ENCODE measurements at regions not wholly inside any gene's neighbourhood (a gene's known extent, or its start where the extent isn't known, plus 50 kb on each side); places are given as distances from the start of the nearest gene placed in this dataset.

- ATAC-seq (ENCODE audit: low read depth), result no peak
- Mint-ChIP-seq H3K36me3 (ENCODE audit: low read depth) (no peaks in the 10 kb centered on the region), H3K27ac (no peak overlapping the region), H3K4me3 (no peak overlapping the region), H3K27me3 (peaks cover 18% of the 10 kb centered on the region), H3K4me1 (no peaks in the 10 kb centered on the region), H3K9me3 (no peaks in the 10 kb centered on the region)
- intact Hi-C loops (cut with micrococcal nuclease), result no loop called here
- TF ChIP-seq CTCF (IDR thresholded peaks at IDR 0.05), result no peak
- no peak for DNase-seq
- POLR2A ChIA-PET, result no interaction called here
- CTCF ChIA-PET, result no interaction called here
Observed at GRCh38 chr7:27386581-27386980, 144.0 kb downstream of the EVX1 start.

- DNase-seq (no peak), ATAC-seq (ENCODE audit: low read depth) (no peak)
- H3K4me1 Mint-ChIP-seq, result no peaks in the 10 kb centered on the region
- H3K9me3 Mint-ChIP-seq, result no peaks in the 10 kb centered on the region
- H3K4me3 Mint-ChIP-seq, result no peak overlapping the region
- no peaks in the 10 kb centered on the region for H3K36me3 Mint-ChIP-seq (ENCODE audit: low read depth)
- no peak for TF ChIP-seq CTCF (IDR thresholded peaks at IDR 0.05)
- H3K27ac Mint-ChIP-seq, result no peak overlapping the region
- POLR2A ChIA-PET, result no interaction called here
- intact Hi-C loops (cut with micrococcal nuclease), result no loop called here
- peaks cover 18% of the 10 kb centered on the region for H3K27me3 Mint-ChIP-seq
- CTCF ChIA-PET, result no interaction called here
Observed at GRCh38 chr7:27387864-27388263, 145.3 kb downstream of the EVX1 start.

GRCh38 chr7:27388561-27388960, 146.0 kb downstream of the EVX1 start:
- Mint-ChIP-seq H3K27me3 (peaks cover 18% of the 10 kb centered on the region), H3K9me3 (no peaks in the 10 kb centered on the region), H3K4me3 (no peak overlapping the region), H3K36me3 (ENCODE audit: low read depth) (no peaks in the 10 kb centered on the region), H3K27ac (no peak overlapping the region), H3K4me1 (no peaks in the 10 kb centered on the region)
- CTCF ChIA-PET, result no interaction called here
- intact Hi-C loops (cut with micrococcal nuclease), result no loop called here
- TF ChIP-seq CTCF (IDR thresholded peaks at IDR 0.05), result no peak
- ATAC-seq (ENCODE audit: low read depth), result no peak
- no peak for DNase-seq
- POLR2A ChIA-PET, result no interaction called here

- Mint-ChIP-seq H3K27ac (no peak overlapping the region), H3K4me1 (no peaks in the 10 kb centered on the region), H3K9me3 (no peaks in the 10 kb centered on the region), H3K27me3 (peaks cover 23% of the 10 kb centered on the region), H3K36me3 (ENCODE audit: low read depth) (no peaks in the 10 kb centered on the region), H3K4me3 (no peak overlapping the region)
- intact Hi-C loops (cut with micrococcal nuclease), result no loop called here
- ChIA-PET POLR2A (no interaction called here), CTCF (no interaction called here)
- DNase-seq (no peak), ATAC-seq (ENCODE audit: low read depth) (no peak)
- no peak for TF ChIP-seq CTCF (IDR thresholded peaks at IDR 0.05)
Observed at GRCh38 chr7:27389496-27389895, 146.9 kb downstream of the EVX1 start.

GRCh38 chr7:27392477-27392876, 149.9 kb downstream of the EVX1 start:
- CTCF ChIA-PET, result no interaction called here
- Mint-ChIP-seq H3K4me1 (no peaks in the 10 kb centered on the region), H3K36me3 (ENCODE audit: low read depth) (no peaks in the 10 kb centered on the region), H3K27me3 (peaks cover 29% of the 10 kb centered on the region), H3K4me3 (no peak overlapping the region), H3K9me3 (no peaks in the 10 kb centered on the region), H3K27ac (no peak overlapping the region)
- no peak for DNase-seq
- POLR2A ChIA-PET, result no interaction called here
- no peak for ATAC-seq (ENCODE audit: low read depth)
- intact Hi-C loops (cut with micrococcal nuclease), result no loop called here
- no peak for TF ChIP-seq CTCF (IDR thresholded peaks at IDR 0.05)
